IMR-90 (cell line): ENCODE measurements at regions not wholly inside any gene's neighbourhood (a gene's known extent, or its start where the extent isn't known, plus 50 kb on each side); places are given as distances from the start of the nearest gene placed in this dataset.

Experiments used
- ATAC-seq: fragments of 200-7000 bp; cut with Tn5 transposase; 2 replicates; pipeline ENCODE4 v1.9.1; 2020; ENCODE audit warnings: low read depth, mild to moderate bottlenecking, moderate library complexity
- BruUV-seq: library from RNA; stranded (reverse); fragments of 400-500 nt; replicated peaks from 2 replicates; lab custom pipeline; 2021; lab: Mats Ljungman, UMichigan
- CTCF ChIA-PET: fragments of 300-600 bp; formaldehyde crosslinking; extraction: SDS; loops from one replicate; lab custom pipeline; 2021; ENCODE audit warnings: antibody characterized with exemption; lab: Yijun Ruan, JAX
- POLR2A ChIA-PET: fragments of 300-600 bp; sonication (Branson Sonifier 250); formaldehyde crosslinking; loops from one replicate; lab custom pipeline; 2022; ENCODE audit warnings: antibody characterized with exemption; ENCODE audit not compliant: unreplicated experiment; lab: Charles Lee
- DNase-seq: peaks from one replicate; pipeline ENCODE4 v3.0.0; 2013
- H2AFZ ChIP-seq: replicated peaks from 2 replicates; pipeline ENCODE3; 2013; ENCODE audit warnings: low read length, mild to moderate bottlenecking; ENCODE audit not compliant: poor library complexity
- H2AK5ac ChIP-seq: 2 replicates; pipeline ENCODE4 v1.6.1; 2013; ENCODE audit warnings: low read depth, low read length, inconsistent platforms
- H2AK9ac ChIP-seq: replicated peaks from 2 replicates; pipeline ENCODE3; 2013; ENCODE audit warnings: mild to moderate bottlenecking, low read depth, low read length, moderate library complexity; ENCODE audit not compliant: poor library complexity
- H2BK120ac ChIP-seq: 2 replicates; pipeline ENCODE4 v1.6.1; 2013; ENCODE audit warnings: low read depth, low read length, inconsistent platforms
- H2BK15ac ChIP-seq: 3 replicates; pipeline ENCODE4 v1.6.1; 2013; ENCODE audit warnings: low read depth, low read length, inconsistent platforms
- H2BK20ac ChIP-seq: 2 replicates; pipeline ENCODE4 v1.6.1; 2013; ENCODE audit warnings: low read depth, mild to moderate bottlenecking, inconsistent platforms, low read length, moderate library complexity
- H2BK5ac ChIP-seq: 2 replicates; pipeline ENCODE4 v1.6.1; 2013; ENCODE audit warnings: mild to moderate bottlenecking, low read depth, low read length, inconsistent platforms; ENCODE audit not compliant: poor library complexity, severe bottlenecking
- H3K14ac ChIP-seq: replicated peaks from 2 replicates; pipeline ENCODE4 v1.6.1; 2013; ENCODE audit warnings: low read depth, low read length, inconsistent platforms
- H3K18ac ChIP-seq: 2 replicates; pipeline ENCODE4 v1.6.1; 2013; ENCODE audit warnings: low read depth, low read length, control low read depth
- H3K23ac ChIP-seq: 2 replicates; pipeline ENCODE4 v1.6.1; 2013; ENCODE audit warnings: low read depth, low read length, inconsistent platforms
- H3K27ac ChIP-seq: 2 replicates; pipeline ENCODE4 v1.5.1; 2013; ENCODE audit warnings: mild to moderate bottlenecking, control low read depth, low read length; ENCODE audit not compliant: insufficient read depth
- H3K27me3 ChIP-seq: 2 replicates; pipeline ENCODE4 v1.6.1; 2013; ENCODE audit warnings: low read length; ENCODE audit not compliant: control insufficient read depth, insufficient read depth
- H3K36me3 ChIP-seq: 2 replicates; pipeline ENCODE4 v1.6.1; 2013; ENCODE audit warnings: low read length, mixed read lengths; ENCODE audit not compliant: control insufficient read depth, insufficient read depth
- H3K4ac ChIP-seq: 2 replicates; pipeline ENCODE4 v1.6.1; 2013; ENCODE audit warnings: low read depth, low read length, inconsistent platforms
- H3K4me1 ChIP-seq: 2 replicates; pipeline ENCODE4 v1.6.1; 2013; ENCODE audit warnings: low read length, mixed read lengths; ENCODE audit not compliant: control insufficient read depth, insufficient read depth
- H3K4me2 ChIP-seq: 2 replicates; pipeline ENCODE4 v1.6.1; 2013; ENCODE audit warnings: low read depth, mild to moderate bottlenecking, control low read depth, low read length, moderate library complexity
- H3K4me3 ChIP-seq: 2 replicates; pipeline ENCODE4 v1.5.1; 2013; ENCODE audit warnings: low read depth, mild to moderate bottlenecking, control low read depth, low read length, moderate library complexity; ENCODE audit not compliant: insufficient read depth
- H3K56ac ChIP-seq: 2 replicates; pipeline ENCODE4 v1.6.1; 2013; ENCODE audit warnings: low read length, inconsistent platforms; ENCODE audit not compliant: insufficient read depth; ENCODE audit errors: extremely low read depth
- H3K79me1 ChIP-seq, 2 experiments: 2 replicates each; pipeline ENCODE4 v1.6.1; 2013; ENCODE audit warnings: low read length in 2 of 2, inconsistent platforms in 1 of 2, low read depth in 1 of 2
- H3K9ac ChIP-seq: 2 replicates; pipeline ENCODE4 v1.6.1; 2013; ENCODE audit warnings: low read depth, low read length, control low read depth
- H3K9me1 ChIP-seq: 2 replicates; pipeline ENCODE4 v1.6.1; 2013; ENCODE audit warnings: low read length, inconsistent platforms; ENCODE audit not compliant: insufficient read depth
- H3K9me3 ChIP-seq: 2 replicates; pipeline ENCODE4 v1.6.1; 2013; ENCODE audit warnings: low read length; ENCODE audit not compliant: control insufficient read depth, insufficient read depth
- H4K20me1 ChIP-seq: 2 replicates; pipeline ENCODE4 v1.6.1; 2013; ENCODE audit warnings: low read length, inconsistent platforms; ENCODE audit not compliant: insufficient read depth
- H4K5ac ChIP-seq: 2 replicates; pipeline ENCODE4 v1.6.1; 2013; ENCODE audit warnings: mild to moderate bottlenecking, low read depth, low read length, control low read depth
- H4K8ac ChIP-seq, 2 experiments: 2 replicates each; pipeline ENCODE4 v1.6.1; 2013; ENCODE audit warnings: low read depth in 2 of 2, low read length in 2 of 2, control low read depth in 1 of 2, inconsistent platforms in 1 of 2
- H4K91ac ChIP-seq: 2 replicates; pipeline ENCODE4 v1.6.1; 2013; ENCODE audit warnings: low read depth, low read length, inconsistent platforms; ENCODE audit not compliant: insufficient read depth
- BHLHE40 ChIP-seq: fragments of 150-350 bp; IDR thresholded peaks from 2 replicates; pipeline ENCODE4 v1.6.1; 2016; ENCODE audit warnings: mild to moderate bottlenecking, low read depth, low read length
- CHD1 ChIP-seq: IDR thresholded peaks from 2 replicates; pipeline ENCODE4 v1.6.1; 2012; ENCODE audit warnings: low read depth, low read length, improper control_type of control experiment
- ELK1 ChIP-seq: fragments of 150-350 bp; IDR thresholded peaks from 2 replicates; pipeline ENCODE4 v1.6.1; 2016; ENCODE audit warnings: low read depth, mild to moderate bottlenecking, low read length, moderate library complexity, borderline replicate concordance
- FOS ChIP-seq: fragments of 150-350 bp; IDR thresholded peaks from 2 replicates; pipeline ENCODE4 v1.6.1; 2016; ENCODE audit warnings: low read depth, low read length
- MAFK ChIP-seq: IDR thresholded peaks from 2 replicates; pipeline ENCODE4 v1.6.1; 2012; ENCODE audit warnings: low read depth, low read length, improper control_type of control experiment
- MAZ ChIP-seq: IDR thresholded peaks from 2 replicates; pipeline ENCODE4 v1.6.1; 2012; ENCODE audit warnings: low read depth, mild to moderate bottlenecking, low read length, improper control_type of control experiment, moderate library complexity, borderline replicate concordance
- MXI1 ChIP-seq: IDR thresholded peaks from 2 replicates; pipeline ENCODE4 v1.6.1; 2012; ENCODE audit warnings: low read depth, mild to moderate bottlenecking, low read length, moderate library complexity, borderline replicate concordance
- RAD21 ChIP-seq: IDR thresholded peaks from 2 replicates; pipeline ENCODE4 v1.6.1; 2012; ENCODE audit warnings: low read length, improper control_type of control experiment
- RCOR1 ChIP-seq: IDR thresholded peaks from 2 replicates; pipeline ENCODE4 v1.6.1; 2012; ENCODE audit warnings: mild to moderate bottlenecking, low read length, improper control_type of control experiment; ENCODE audit not compliant: insufficient replicate concordance
- SMC3 ChIP-seq: fragments of 150-350 bp; IDR thresholded peaks from 2 replicates; pipeline ENCODE4 v1.6.1; 2016; ENCODE audit warnings: low read depth, mild to moderate bottlenecking, antibody characterized with exemption, low read length, moderate library complexity
- USF2 ChIP-seq: fragments of 150-350 bp; IDR thresholded peaks from 2 replicates; pipeline ENCODE4 v1.6.1; 2017; ENCODE audit warnings: mild to moderate bottlenecking, antibody characterized with exemption, low read length, low read depth
- WGBS, 2 experiments: methylation state at CpG; one replicate each; pipeline versions ENCODE4 v1.1.5 to v1.1.7; 2013; ENCODE audit warnings: missing lambda C conversion rate in 2 of 2; ENCODE audit not compliant: insufficient read length in 1 of 2; ENCODE audit errors: extremely low coverage in 2 of 2; 5-methylcytosine and 5-hydroxymethylcytosine counted together
- dilution Hi-C: fragments of 300-500 bp; cut with HindIII; formaldehyde crosslinking; loops from one replicate; pipeline ENCODE4 v1.14.3; 2018; ENCODE audit warnings: low sequenced_read_pairs; ENCODE audit not compliant: unreplicated experiment
- in situ Hi-C: fragments of 300-500 bp; cut with MboI; formaldehyde crosslinking; loops from 3 replicates; pipeline ENCODE4 v1.14.3; 2019; ENCODE audit warnings: low sequenced_read_pairs, inconsistent platforms, mixed read lengths
- intact Hi-C: fragments of 100-400 bp; cut with micrococcal nuclease; formaldehyde crosslinking; loops from 2 replicates; pipeline ENCODE4 v1.10.0; 2022

DNA sequence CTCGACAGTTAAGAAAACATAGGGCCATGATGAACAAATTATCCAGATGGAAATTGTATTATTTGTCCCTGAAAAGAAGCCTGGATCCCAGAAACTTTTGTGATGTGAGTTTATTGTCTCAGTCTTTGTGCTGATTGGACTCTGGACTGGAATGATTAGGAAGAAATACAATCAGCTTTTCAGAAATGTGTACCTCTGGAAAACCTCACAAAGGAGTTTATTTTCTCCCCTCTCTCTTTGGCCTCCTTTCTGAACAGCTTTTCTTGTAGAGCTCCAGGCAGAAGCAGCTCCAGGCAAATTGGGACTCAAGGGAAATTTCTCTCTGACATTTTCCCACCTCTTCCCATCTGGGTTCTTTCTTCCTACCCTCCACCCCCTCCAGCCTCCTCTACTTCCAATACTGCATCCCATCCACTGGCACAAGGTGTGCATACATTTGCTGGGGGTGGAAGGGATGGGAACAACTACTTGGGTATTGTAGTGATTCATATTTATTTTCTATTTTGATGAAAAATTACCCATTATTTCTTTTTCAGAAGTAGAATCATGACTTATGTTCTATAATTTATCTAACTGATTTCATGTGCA, 119.7 kb downstream of the CD47 start:
- TF ChIP-seq RCOR1, result no peak
- no peak for TF ChIP-seq RAD21
- no peak for TF ChIP-seq MAFK
- no peak for TF ChIP-seq BHLHE40
- no peak for TF ChIP-seq FOS
- no peak for TF ChIP-seq CHD1
- TF ChIP-seq MAZ, result no peak
- TF ChIP-seq ELK1, result no peak
- TF ChIP-seq SMC3, result no peak
- TF ChIP-seq MXI1, result no peak
- TF ChIP-seq USF2, result no peak
- intact Hi-C loops (no loop called here), dilution Hi-C loops (no loop called here), in situ Hi-C loops (no loop called here)
- Histone ChIP-seq H2BK20ac (no peak overlapping the region), H2BK5ac (no peak overlapping the region), H3K4me2 (no peak overlapping the region), H3K9me1 (no peaks in the 10 kb centered on the region), H3K36me3 (no peaks in the 10 kb centered on the region), H2AK9ac (no peak overlapping the region), H3K4me1 (no peaks in the 10 kb centered on the region), H3K56ac (no peak overlapping the region), H3K18ac (no peak overlapping the region), H3K4me3 (no peak overlapping the region), H2BK15ac (no peak overlapping the region), H4K91ac (no peak overlapping the region), H3K27me3 (peaks cover 11% of the 10 kb centered on the region), H2AK5ac (no peak overlapping the region), H3K79me1 (no peaks in the 10 kb centered on the region), H4K8ac (no peak overlapping the region), H3K9ac (no peak overlapping the region), H3K14ac (no peak overlapping the region), H2BK120ac (no peak overlapping the region), H3K4ac (no peak overlapping the region), H2AFZ (no peak overlapping the region), H3K23ac (no peak overlapping the region), H4K5ac (no peak overlapping the region), H3K9me3 (no peaks in the 10 kb centered on the region), H3K27ac (no peak overlapping the region), H4K20me1 (no peaks in the 10 kb centered on the region)
- ATAC-seq (no peak), DNase-seq (no peak)
- CTCF ChIA-PET, result no interaction called here
- POLR2A ChIA-PET, result interaction anchor here (0.6 kb wide), 1 partner anchor 99 kb away, joined by 3 read pairs; no protein-coding TSS in a partner anchor
- no TSS peak for BruUV-seq
- WGBS, 2 experiments, result no CpG with 5 or more reads among the region's 1 CpG
